ENCODE measurements at regions not wholly inside any gene's neighbourhood (a gene's known extent, or its start where the extent isn't known, plus 50 kb on each side); places are given as distances from the start of the nearest gene placed in this dataset.

- TF ChIP-seq EZH2 (IDR thresholded peaks at IDR 0.05; ENCODE audit: borderline replicate concordance, low read length) (no peak), CTCF (conservative IDR thresholded peaks at IDR 0.05 in 1 of 2, IDR thresholded peaks at IDR 0.05 in 1 of 2; ENCODE audit: extremely low read depth in 1 of 2, insufficient read depth in 1 of 2, low read depth in 1 of 2, low read length in 2 of 2) (no peak)
Measured at GRCh38 chr14:98174041-98174440, 1098.0 kb downstream of the BCL11B start.

Data from mammary epithelial cell (primary cell).